Inflammatory macrophage treated with lipopolysaccharide for 4 hours (primary cell): ENCODE measurements at regions not wholly inside any gene's neighbourhood (a gene's known extent, or its start where the extent isn't known, plus 50 kb on each side); places are given as distances from the start of the nearest gene placed in this dataset.

Source experiments
- DNase-seq: peaks from one replicate; pipeline ENCODE4 v3.0.0-alpha.2; 2020

- no peak for DNase-seq
Observed at GRCh38 chr2:196224756-196225155, 53.4 kb upstream of the STK17B start.

- DNase-seq: no peak
Observed at GRCh38 chr2:196225213-196225612, 53.8 kb upstream of the STK17B start.

- DNase-seq: no peak
Observed at GRCh38 chr2:196226058-196226706, 54.8 kb upstream of the STK17B start.

GRCh38 chr2:196226707-196227065 is 55.3 kb upstream of the STK17B start:
- no peak for DNase-seq

GRCh38 chr2:196229013-196229412 is 57.6 kb upstream of the STK17B start:
- DNase-seq: peak; percentile 44

GRCh38 chr2:196230061-196230854 is 58.9 kb upstream of the STK17B start:
- DNase-seq: no peak

GRCh38 chr2:196233021-196233804 is 61.8 kb upstream of the STK17B start:
- no peak for DNase-seq

GRCh38 chr2:196233805-196234475 is 62.6 kb upstream of the STK17B start:
- DNase-seq: no peak

- peak; percentile 31 for DNase-seq
Observed at GRCh38 chr2:196234672-196235071, 63.3 kb upstream of the STK17B start.

GRCh38 chr2:196238836-196239380 is 67.5 kb upstream of the STK17B start:
- no peak for DNase-seq

- peak; percentile 95 for DNase-seq
Observed at GRCh38 chr2:196239622-196240587, 68.5 kb upstream of the STK17B start.

- no peak for DNase-seq
Observed at GRCh38 chr2:196241175-196241574, 69.8 kb upstream of the STK17B start.

- peak; percentile 99 for DNase-seq
Observed at GRCh38 chr2:196242131-196242620, 70.8 kb upstream of the STK17B start.

- DNase-seq: no peak
Observed at GRCh38 chr2:196244516-196244915, 73.1 kb upstream of the STK17B start.

- DNase-seq: no peak
Observed at GRCh38 chr2:196244966-196245365, 73.6 kb upstream of the STK17B start.

- DNase-seq: no peak
Observed at GRCh38 chr2:196245378-196246140, 74.2 kb upstream of the STK17B start.

- peak; percentile 68 for DNase-seq
Observed at GRCh38 chr2:196247114-196247975, 76.0 kb upstream of the STK17B start.

- DNase-seq: no peak
Observed at GRCh38 chr2:196247976-196248280, 76.5 kb upstream of the STK17B start.

GRCh38 chr2:196248467-196249094 is 77.2 kb upstream of the STK17B start:
- DNase-seq: no peak
